AG09309 (cell line): ENCODE measurements at regions not wholly inside any gene's neighbourhood (a gene's known extent, or its start where the extent isn't known, plus 50 kb on each side); places are given as distances from the start of the nearest gene placed in this dataset.

ENCODE experiments used
- DNase-seq: peaks from one replicate; pipeline ENCODE4 v3.0.0-alpha.2; 2010; ENCODE audit warnings: low read depth
- H3K4me3 ChIP-seq: 2 replicates; pipeline ENCODE4 v1.5.1; 2011; ENCODE audit warnings: mild to moderate bottlenecking, low read depth, low read length, moderate library complexity; ENCODE audit not compliant: control insufficient read depth
- CTCF ChIP-seq: IDR thresholded peaks from 2 replicates; pipeline ENCODE4 v1.5.1; 2011; ENCODE audit warnings: mild to moderate bottlenecking, low read depth, low read length, inconsistent platforms; ENCODE audit not compliant: insufficient read depth, control insufficient read depth; ENCODE audit errors: missing control alignments

GRCh38 chr18:45379903-45380302 lies 235.4 kb upstream of the SLC14A2 start:
- no peak for TF ChIP-seq CTCF
- H3K4me3 ChIP-seq = no peak overlapping the region
- no peak for DNase-seq

GRCh38 chr18:45381282-45381681 lies 234.0 kb upstream of the SLC14A2 start:
- no peak for TF ChIP-seq CTCF
- H3K4me3 ChIP-seq = no peak overlapping the region
- DNase-seq = no peak

- TF ChIP-seq CTCF = no peak
- H3K4me3 ChIP-seq = no peak overlapping the region
- no peak for DNase-seq
Observed at GRCh38 chr18:45383228-45383627, 232.0 kb upstream of the SLC14A2 start.

GRCh38 chr18:45384137-45384961 lies 230.9 kb upstream of the SLC14A2 start:
- DNase-seq = no peak
- no peak overlapping the region for H3K4me3 ChIP-seq
- TF ChIP-seq CTCF = peak; percentile 72

GRCh38 chr18:45384962-45385315 lies 230.3 kb upstream of the SLC14A2 start:
- H3K4me3 ChIP-seq = no peak overlapping the region
- TF ChIP-seq CTCF = no peak
- DNase-seq = no peak

GRCh38 chr18:45386041-45386655 lies 229.1 kb upstream of the SLC14A2 start:
- H3K4me3 ChIP-seq = no peak overlapping the region
- TF ChIP-seq CTCF = peak; percentile 73
- no peak for DNase-seq
